Stimulated activated effector memory CD8-positive, alpha-beta T cell treated with anti-CD3 and anti-CD28 coated beads, Interleukin-12 subunit alpha, Interleukin-12 subunit beta, amount 100 ng/mL, for 72 hours (primary cell): ENCODE measurements at regions not wholly inside any gene's neighbourhood (a gene's known extent, or its start where the extent isn't known, plus 50 kb on each side); places are given as distances from the start of the nearest gene placed in this dataset.

Experiments
- ATAC-seq: fragments of 150-1000 bp; cut with Tn5 transposase; 2 replicates; pipeline ENCODE4 v1.10.0; 2021
- DNase-seq, 2 donors: peaks; one replicate each; pipeline ENCODE4 v3.0.0; 2021 to 2022; ENCODE audit warnings: low spot score in 2 of 2
- H3K27ac Mint-ChIP-seq: one replicate; pipeline ENCODE4 v1.8.0; 2022; ENCODE audit warnings: mild to moderate bottlenecking, mixed read lengths
- H3K36me3 Mint-ChIP-seq: one replicate; pipeline ENCODE4 v1.8.0; 2022; ENCODE audit warnings: mild to moderate bottlenecking, mixed read lengths
- H3K4me1 Mint-ChIP-seq: one replicate; pipeline ENCODE4 v1.8.0; 2022; ENCODE audit warnings: mixed read lengths
- H3K4me3 Mint-ChIP-seq: one replicate; pipeline ENCODE4 v1.8.0; 2022; ENCODE audit warnings: mild to moderate bottlenecking, mixed read lengths
- H3K9me3 Mint-ChIP-seq: one replicate; pipeline ENCODE4 v1.8.0; 2022; ENCODE audit warnings: mixed read lengths

- Mint-ChIP-seq H3K36me3 (no peaks in the 10 kb centered on the region), H3K4me3 (no peak overlapping the region), H3K9me3 (no peaks in the 10 kb centered on the region), H3K4me1 (no peaks in the 10 kb centered on the region), H3K27ac (no peak overlapping the region)
- no peak for ATAC-seq
- no peak for DNase-seq
These were observed 458.8 kb upstream of the MEX3C start for GRCh38 chr18:51656249-51656648.

- ATAC-seq (no peak), DNase-seq (no peak)
- Mint-ChIP-seq H3K27ac (no peak overlapping the region), H3K4me1 (no peaks in the 10 kb centered on the region), H3K4me3 (no peak overlapping the region), H3K9me3 (no peaks in the 10 kb centered on the region), H3K36me3 (no peaks in the 10 kb centered on the region)
These were observed 461.0 kb upstream of the MEX3C start for GRCh38 chr18:51658436-51658835.

DNA sequence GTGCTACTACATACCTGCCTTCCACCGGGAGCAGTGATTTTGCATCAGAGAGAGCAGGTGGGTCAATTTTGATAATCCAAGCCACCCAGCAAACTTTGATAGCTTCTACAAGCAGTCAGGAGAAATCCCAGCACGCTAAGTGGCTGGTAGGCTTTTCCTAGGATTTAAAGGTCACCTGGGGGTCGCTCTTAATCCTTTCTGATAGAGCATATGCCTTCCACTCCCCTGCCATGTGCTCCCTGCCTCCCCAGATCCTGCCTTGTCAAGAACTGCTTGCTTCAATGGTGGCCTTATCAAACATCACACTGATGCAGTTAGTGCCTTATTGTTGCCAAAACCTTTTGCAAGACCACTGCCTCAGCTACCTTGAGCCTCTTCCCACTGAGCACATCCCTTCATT, 462.3 kb upstream of the MEX3C start:
- DNase-seq (no peak), ATAC-seq (no peak)
- Mint-ChIP-seq H3K36me3 (no peaks in the 10 kb centered on the region), H3K27ac (no peak overlapping the region), H3K4me3 (no peak overlapping the region), H3K4me1 (no peaks in the 10 kb centered on the region), H3K9me3 (no peaks in the 10 kb centered on the region)

- no peaks in the 10 kb centered on the region for H3K9me3 Mint-ChIP-seq
These were observed 462.8 kb upstream of the MEX3C start for GRCh38 chr18:51660188-51660715.

GRCh38 chr18:51664236-51664635, 466.8 kb upstream of the MEX3C start:
- no peak for ATAC-seq
- Mint-ChIP-seq H3K27ac (no peak overlapping the region), H3K36me3 (no peaks in the 10 kb centered on the region), H3K4me3 (no peak overlapping the region), H3K4me1 (no peaks in the 10 kb centered on the region), H3K9me3 (no peaks in the 10 kb centered on the region)
- no peak for DNase-seq

More at GRCh38 chr18:51660188-51660715, 462.8 kb upstream of the MEX3C start:
- Mint-ChIP-seq H3K27ac (no peak overlapping the region), H3K4me3 (no peak overlapping the region), H3K36me3 (no peaks in the 10 kb centered on the region), H3K4me1 (no peaks in the 10 kb centered on the region)
- DNase-seq (no peak), ATAC-seq (no peak)

DNA sequence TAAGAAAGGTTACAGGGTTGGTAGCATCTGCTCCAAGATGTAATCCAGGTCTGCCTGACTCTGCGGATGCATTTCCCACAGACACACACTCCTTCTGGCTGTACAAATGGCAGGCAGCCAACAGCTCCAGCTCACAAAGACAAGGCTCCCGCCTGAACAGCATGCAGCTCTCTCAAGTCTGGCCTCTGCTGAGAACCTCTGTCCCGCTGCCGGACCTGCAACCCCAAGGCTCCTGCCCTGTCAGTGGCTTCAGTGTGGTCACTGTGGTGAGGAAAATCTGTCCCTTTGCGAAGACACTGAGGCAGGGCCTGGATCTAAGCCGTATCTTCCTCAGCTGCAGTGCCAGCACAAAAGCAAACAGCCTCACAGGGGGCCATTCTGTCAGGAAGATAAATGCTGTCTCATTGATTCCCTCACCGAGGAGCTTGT, 469.3 kb upstream of the MEX3C start:
- ATAC-seq (no peak), DNase-seq (no peak)
- no peak overlapping the region for H3K27ac Mint-ChIP-seq

GRCh38 chr18:51668101-51668500, 470.6 kb upstream of the MEX3C start:
- no peaks in the 10 kb centered on the region for H3K4me1 Mint-ChIP-seq
- peaks cover 4% of the 10 kb centered on the region for H3K9me3 Mint-ChIP-seq
- no peak overlapping the region for H3K27ac Mint-ChIP-seq
- no peak for ATAC-seq
- H3K4me3 Mint-ChIP-seq: no peak overlapping the region
- peak; percentile 22 to 72 for DNase-seq
- H3K36me3 Mint-ChIP-seq: no peaks in the 10 kb centered on the region

More for the DNA sequence above, 469.3 kb upstream of the MEX3C start:
- no peak overlapping the region for H3K4me3 Mint-ChIP-seq
- no peaks in the 10 kb centered on the region for H3K4me1 Mint-ChIP-seq
- H3K36me3 Mint-ChIP-seq: no peaks in the 10 kb centered on the region
- peaks cover 4% of the 10 kb centered on the region for H3K9me3 Mint-ChIP-seq

GRCh38 chr18:51668607-51669006, 471.1 kb upstream of the MEX3C start:
- peaks cover 4% of the 10 kb centered on the region for H3K9me3 Mint-ChIP-seq
- H3K36me3 Mint-ChIP-seq: no peaks in the 10 kb centered on the region
- no peak for ATAC-seq
- DNase-seq: no peak
- no peak overlapping the region for H3K4me3 Mint-ChIP-seq
- no peak overlapping the region for H3K27ac Mint-ChIP-seq
- no peaks in the 10 kb centered on the region for H3K4me1 Mint-ChIP-seq

DNA sequence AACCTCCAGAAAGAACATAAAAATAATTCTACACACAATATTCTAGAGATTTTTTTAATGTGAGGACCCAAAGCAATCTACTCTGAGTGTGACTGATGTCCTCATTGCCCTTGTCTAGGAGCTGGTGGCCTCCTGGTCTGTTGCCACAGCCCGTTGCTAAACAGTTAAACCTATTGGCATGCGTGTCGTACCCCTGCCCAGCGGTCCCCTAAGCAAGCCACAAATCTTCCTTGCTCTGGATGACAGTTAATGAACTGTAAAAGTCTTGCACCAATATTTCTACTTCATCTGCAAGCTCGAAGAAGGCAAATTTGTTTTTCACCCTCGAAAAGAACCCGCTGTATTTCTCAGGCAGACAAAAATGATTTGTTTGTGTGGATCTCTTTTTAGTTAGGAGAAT, 489.1 kb upstream of the MEX3C start:
- H3K4me3 Mint-ChIP-seq: no peak overlapping the region
- H3K9me3 Mint-ChIP-seq: peaks cover 13% of the 10 kb centered on the region
- no peaks in the 10 kb centered on the region for H3K4me1 Mint-ChIP-seq
- ATAC-seq (no peak), DNase-seq (no peak)
- H3K36me3 Mint-ChIP-seq: no peaks in the 10 kb centered on the region
- H3K27ac Mint-ChIP-seq: no peak overlapping the region

DNA sequence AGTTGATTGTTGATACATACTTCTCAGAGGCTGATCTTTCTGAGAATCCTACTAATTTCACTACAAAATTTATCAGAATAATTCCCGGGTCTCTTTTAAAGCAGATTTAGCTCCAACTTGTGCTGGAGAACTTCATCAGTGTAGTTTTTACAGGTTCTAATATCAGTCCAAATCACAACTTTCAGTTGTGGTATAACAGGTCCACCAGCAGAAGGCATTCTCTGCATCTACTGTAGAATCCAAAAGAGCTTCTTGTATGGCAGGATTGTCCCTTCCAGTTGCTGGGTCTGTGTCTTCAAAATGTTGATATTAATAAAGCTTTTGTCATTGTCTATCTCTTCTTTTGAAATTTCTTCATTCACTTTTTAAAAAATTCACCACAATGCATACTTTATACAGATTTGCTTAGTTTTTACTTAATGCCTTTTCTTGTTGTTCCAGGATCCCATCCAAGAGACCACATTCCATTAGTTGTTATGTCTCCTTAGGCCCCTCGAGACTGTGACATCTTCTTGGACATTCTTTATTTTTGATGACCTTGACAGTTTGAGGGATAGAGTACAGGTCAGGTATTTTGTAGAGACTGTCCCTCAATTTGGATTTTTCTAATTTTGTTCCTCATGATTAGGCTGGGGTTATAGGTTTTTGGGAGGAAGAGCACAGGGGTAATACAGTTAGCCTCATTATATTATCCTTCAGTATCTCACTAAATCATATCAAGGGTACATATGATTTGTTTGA, 490.5 kb upstream of the MEX3C start:
- ATAC-seq (no peak), DNase-seq (no peak)
- Mint-ChIP-seq H3K36me3 (no peaks in the 10 kb centered on the region), H3K9me3 (peaks cover 2% of the 10 kb centered on the region), H3K4me3 (no peak overlapping the region), H3K4me1 (no peaks in the 10 kb centered on the region), H3K27ac (no peak overlapping the region)

DNA sequence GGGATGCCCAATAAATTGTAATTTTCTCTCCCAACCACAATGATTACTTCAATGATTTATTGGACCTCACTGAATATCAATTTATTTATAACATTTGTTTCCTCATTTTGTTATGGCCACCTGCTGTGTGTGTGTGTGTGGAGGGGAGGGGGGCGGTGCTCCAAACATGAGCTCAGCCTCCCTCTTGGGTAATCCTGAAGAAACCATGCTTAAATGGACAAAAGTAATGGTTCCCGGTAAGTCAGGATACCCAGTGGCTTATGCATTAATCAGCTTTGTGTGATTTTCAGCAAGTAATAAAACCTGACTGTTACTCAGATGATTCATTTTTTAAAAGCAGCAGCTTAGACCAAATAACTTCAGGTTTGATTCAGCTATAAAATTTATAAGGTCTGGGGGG, 495.1 kb upstream of the MEX3C start:
- H3K27ac Mint-ChIP-seq: no peak overlapping the region
- no peak overlapping the region for H3K4me3 Mint-ChIP-seq
- no peaks in the 10 kb centered on the region for H3K36me3 Mint-ChIP-seq
- ATAC-seq (no peak), DNase-seq (no peak)
- H3K9me3 Mint-ChIP-seq: peaks cover 4% of the 10 kb centered on the region
- H3K4me1 Mint-ChIP-seq: no peaks in the 10 kb centered on the region

DNA sequence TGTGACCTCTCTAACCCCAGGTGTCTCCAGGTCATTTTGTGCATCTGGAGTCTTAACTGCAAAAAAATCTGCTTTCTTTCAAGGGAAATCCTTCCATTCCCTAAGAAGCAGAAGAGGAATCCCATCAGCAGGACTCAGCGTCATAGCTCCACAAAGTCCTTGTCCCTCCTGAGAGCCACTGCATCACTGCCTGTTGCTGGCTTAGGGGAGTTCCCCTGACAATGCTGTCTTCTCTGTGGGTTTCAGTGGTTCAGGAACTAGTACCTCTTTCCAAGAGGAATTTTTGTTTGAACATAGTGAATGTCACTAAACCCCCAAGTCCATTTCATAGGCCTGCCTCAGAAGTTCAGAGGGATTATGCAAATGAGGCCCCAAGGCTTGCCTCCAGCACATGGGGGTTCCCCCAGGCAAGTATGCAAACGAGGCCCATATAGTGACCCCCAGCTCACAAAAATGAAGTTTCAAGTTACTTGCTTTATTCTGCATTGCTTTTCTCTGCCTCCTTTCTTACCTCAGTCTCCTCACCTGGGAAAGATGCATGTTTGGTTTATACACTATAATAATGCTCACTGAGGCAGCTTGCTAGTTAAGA, 513.9 kb upstream of the MEX3C start:
- Mint-ChIP-seq H3K27ac (no peak overlapping the region), H3K4me1 (no peaks in the 10 kb centered on the region), H3K4me3 (no peak overlapping the region), H3K9me3 (peaks cover 24% of the 10 kb centered on the region), H3K36me3 (no peaks in the 10 kb centered on the region)
- no peak for DNase-seq
- no peak for ATAC-seq

DNA sequence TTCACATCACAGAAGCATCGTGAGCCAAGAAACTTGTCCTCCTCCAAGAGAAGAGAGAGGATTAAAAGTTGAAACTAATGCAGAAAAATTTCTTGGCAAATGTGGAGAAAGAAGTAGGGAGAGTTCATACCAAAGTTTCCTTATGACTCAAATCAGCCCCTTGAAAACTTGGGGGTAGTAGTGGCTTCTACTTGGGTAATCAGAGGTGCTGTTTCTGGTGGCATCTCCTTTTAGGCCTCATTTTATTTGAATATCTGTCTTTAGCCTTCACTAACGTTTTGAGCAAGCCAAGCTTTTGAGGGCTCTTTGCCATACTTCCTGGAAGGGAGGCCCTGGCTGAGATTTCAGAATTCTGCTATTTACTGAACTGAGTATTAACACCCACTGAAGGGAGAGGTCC, 515.3 kb upstream of the MEX3C start:
- DNase-seq (no peak), ATAC-seq (no peak)
- peaks cover 17% of the 10 kb centered on the region for H3K9me3 Mint-ChIP-seq
- H3K27ac Mint-ChIP-seq: no peak overlapping the region
- H3K4me3 Mint-ChIP-seq: no peak overlapping the region
- no peaks in the 10 kb centered on the region for H3K36me3 Mint-ChIP-seq
- no peaks in the 10 kb centered on the region for H3K4me1 Mint-ChIP-seq

DNA sequence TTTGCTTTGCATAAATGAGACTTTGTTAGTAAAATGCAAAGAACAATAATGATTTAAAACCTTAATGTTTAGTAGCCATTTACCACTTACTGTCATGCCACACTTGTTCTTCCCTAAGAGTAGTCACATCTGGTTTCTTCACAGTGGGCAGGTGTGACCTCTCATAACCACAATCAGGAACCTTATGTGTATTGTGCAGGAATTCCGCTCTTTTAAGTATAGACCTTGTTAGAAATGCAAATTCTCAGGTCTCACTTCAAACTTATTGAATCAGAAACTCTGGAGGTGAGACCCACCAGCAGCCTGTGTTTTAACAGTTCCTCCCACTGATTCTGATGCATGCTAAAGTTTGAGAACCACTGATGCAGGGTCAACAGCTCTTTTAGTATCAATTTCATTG, 518.8 kb upstream of the MEX3C start:
- H3K9me3 Mint-ChIP-seq: peaks cover 9% of the 10 kb centered on the region
- no peak for DNase-seq
- ATAC-seq: no peak
- no peaks in the 10 kb centered on the region for H3K36me3 Mint-ChIP-seq
- no peak overlapping the region for H3K27ac Mint-ChIP-seq
- H3K4me3 Mint-ChIP-seq: no peak overlapping the region
- no peaks in the 10 kb centered on the region for H3K4me1 Mint-ChIP-seq

GRCh38 chr18:51721388-51721787, 523.9 kb upstream of the MEX3C start:
- peaks cover 3% of the 10 kb centered on the region for H3K9me3 Mint-ChIP-seq
- no peak overlapping the region for H3K4me3 Mint-ChIP-seq
- DNase-seq (no peak), ATAC-seq (no peak)
- H3K27ac Mint-ChIP-seq: no peak overlapping the region
- no peaks in the 10 kb centered on the region for H3K36me3 Mint-ChIP-seq
- H3K4me1 Mint-ChIP-seq: no peaks in the 10 kb centered on the region

DNA sequence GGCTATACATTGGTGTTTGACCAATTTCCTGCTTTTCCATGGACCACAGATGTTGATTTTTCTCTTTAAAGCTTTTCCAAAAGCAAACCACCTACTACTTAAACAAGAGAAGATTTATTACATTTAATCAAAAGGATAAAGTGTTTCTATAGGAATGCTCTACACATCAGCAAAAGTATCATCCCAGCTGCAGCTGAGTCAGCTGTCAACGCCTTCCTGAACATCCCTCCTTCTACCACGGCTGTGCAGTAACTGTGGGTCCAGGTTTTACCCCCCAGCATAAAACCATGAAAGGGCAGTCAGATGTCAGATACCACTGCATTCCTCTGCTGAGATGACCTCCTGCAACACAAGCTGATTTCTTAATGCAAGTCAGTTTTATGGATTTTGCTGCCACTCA, 524.5 kb upstream of the MEX3C start:
- ATAC-seq (no peak), DNase-seq (no peak)
- Mint-ChIP-seq H3K9me3 (peaks cover 3% of the 10 kb centered on the region), H3K4me1 (no peaks in the 10 kb centered on the region), H3K36me3 (no peaks in the 10 kb centered on the region), H3K27ac (no peak overlapping the region), H3K4me3 (no peak overlapping the region)
